ENCODE measurements at regions not wholly inside any gene's neighbourhood (a gene's known extent, or its start where the extent isn't known, plus 50 kb on each side); places are given as distances from the start of the nearest gene placed in this dataset.
"Not testable (repeated sequence)": the region's sequence is repeated elsewhere in the genome, so short reads cannot be mapped to it uniquely, and the experiment has no call there.

DNA sequence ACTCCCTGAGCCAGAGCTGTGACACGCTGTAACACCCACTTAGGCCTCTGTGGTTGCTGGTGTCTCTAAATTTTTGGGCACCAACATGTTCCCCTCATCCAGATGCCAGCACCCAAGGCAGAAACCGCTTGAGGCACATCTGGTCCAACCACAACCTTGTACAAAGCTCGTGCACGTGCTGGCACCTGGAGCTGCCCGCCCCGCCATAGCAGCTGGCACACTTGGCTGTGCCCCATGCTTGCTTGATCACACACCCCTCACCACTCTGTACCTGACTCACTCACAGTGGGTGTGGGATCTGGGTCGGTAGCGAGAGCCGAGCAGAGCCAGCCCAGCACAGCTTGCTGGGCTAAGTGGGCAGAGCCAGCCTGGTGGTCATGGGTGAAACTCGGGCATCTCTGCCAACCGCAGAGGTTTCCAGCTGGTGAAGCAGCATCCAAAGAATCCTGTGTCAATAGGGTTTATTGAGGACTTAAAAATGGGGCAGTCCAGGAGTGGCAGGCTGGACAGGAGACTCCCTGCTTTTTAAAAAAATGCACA is 1210.4 kb downstream of the TYW1 start:
- DNase-seq = no peak

DNA sequence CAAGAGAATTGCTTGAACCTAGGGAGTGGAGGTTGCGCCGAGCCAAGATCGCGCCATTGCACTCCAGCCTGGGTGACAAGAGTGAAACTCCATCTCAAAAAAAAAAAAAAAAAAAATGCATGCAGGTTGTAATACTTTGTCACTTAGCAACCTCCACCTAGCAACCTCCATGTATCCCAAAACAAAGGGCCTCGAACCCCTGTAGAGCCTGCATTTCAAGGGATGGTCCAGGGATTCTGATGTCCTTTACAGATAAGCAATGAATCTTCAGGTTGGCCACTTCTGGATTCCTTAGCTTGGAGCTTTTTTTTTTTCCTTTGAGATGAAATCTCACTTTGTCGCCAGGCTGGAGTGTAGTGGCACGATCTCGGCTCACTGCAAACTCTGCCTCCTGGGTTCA is 1211.0 kb downstream of the TYW1 start:
- DNase-seq = no peak

DNA sequence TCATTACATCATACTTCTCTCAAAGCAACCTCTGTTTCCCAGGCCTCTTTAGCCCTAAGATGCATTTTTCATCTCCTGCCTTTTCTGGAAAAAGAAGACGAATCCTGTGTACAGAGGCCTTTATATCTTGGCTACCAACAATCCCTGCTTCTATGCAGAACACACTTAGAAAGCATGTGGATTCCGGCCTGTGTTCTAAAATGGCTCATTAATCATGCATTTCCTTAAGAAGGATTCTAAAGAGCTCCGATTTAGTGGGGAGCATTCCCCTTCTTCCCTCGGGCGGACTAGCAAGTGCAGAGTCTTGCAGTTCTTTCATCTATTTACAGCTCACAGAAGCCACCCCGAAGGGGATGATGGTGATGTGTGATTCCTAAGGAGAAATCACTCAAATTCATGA is 1212.9 kb downstream of the TYW1 start:
- no peak for DNase-seq

DNA sequence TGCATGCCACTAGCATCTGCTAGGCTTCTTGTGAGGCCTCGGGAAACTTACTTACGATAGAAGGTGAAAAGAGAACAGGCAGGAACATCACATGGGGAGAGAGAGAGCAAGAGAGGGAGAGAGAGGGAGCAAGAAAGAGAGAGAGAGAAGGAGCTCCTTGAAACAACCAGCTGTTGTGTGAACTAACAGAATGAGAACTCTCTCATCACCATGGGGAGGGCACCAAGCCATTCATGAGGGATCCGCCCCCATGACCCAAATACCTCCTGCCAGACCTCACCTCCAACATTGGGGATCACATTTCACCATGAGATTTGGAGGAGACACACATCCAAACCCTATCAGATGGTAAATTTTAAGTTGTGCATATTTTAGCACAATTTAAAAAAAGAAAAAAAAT is 1217.2 kb downstream of the TYW1 start:
- no peak for DNase-seq

DNA sequence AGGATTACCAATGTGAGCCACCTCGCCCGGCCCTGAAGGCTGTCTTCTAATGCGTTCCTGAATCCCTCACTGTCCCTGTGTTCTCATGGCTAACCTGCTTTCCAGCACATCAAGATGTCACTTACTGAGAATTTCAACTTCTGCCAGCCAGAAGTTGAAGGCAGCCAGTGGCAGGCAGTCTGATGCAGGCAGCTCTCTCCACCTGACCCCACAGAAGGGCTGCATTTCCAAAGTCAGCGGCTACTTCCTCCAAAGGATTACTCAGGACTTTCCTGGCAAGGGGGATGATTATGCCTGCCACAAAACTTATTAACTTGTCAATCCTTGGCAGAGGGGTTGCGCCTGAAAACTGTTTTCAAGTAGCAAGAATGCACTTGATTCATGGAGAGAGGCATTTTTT is 1219.4 kb downstream of the TYW1 start:
- no peak for DNase-seq

DNA sequence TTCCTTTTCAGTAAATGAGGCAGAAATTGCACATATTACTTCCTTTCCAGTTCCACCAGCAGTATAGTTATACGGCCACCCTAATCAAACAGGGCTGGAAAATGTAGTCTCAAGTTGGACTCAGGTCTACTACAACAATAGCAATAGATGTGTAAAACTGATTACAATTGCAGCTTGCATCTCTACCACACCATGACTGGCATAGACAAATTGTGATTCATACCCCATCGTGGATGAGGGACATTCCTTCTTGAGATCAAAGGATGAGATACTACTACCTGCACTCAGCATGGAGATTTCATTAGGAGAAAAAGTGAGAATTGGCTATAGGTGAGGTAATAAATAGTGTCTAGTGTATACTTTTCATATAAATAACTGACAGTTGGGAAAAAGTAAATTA is 1220.8 kb downstream of the TYW1 start:
- DNase-seq = no peak

DNA sequence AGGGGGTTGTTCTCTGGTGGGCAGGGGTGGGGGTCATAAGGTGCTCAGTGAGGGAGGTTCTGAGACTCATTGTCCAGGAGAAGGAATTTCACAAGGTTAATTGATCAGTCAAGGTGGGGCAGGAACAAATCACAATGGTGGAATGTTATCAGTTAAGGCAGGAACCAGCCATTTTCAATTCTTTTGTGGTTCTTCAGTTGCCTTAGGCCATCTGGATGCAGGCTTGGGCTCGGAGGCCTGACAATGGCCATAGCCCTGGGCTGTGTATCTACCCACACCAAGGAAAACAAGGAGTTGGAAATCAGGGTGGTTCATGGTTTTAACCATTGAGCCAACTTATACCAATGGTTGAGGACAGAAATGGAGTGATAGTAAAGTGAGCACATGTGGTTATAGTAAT is 1221.8 kb downstream of the TYW1 start:
- DNase-seq = no peak

DNA sequence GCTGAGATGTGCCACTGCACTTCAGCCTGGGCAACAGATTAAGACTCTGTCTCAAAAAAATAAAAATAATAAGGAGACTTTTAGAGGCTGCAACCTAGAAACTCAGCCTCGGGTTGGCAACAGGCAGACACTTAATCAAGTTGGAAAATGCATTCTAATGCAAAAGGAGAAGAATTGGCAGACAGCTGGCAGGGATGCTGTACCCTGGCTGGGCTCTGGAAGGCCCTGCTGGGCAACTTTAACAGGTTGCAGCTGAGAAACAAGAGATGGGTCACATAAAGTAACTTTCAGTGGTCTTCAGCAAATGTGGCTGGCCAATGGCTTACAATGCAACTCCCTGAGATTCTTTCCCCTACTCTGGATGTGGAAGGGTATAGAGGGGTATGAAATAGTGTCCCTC is 1225.7 kb downstream of the TYW1 start:
- no peak for DNase-seq

DNA sequence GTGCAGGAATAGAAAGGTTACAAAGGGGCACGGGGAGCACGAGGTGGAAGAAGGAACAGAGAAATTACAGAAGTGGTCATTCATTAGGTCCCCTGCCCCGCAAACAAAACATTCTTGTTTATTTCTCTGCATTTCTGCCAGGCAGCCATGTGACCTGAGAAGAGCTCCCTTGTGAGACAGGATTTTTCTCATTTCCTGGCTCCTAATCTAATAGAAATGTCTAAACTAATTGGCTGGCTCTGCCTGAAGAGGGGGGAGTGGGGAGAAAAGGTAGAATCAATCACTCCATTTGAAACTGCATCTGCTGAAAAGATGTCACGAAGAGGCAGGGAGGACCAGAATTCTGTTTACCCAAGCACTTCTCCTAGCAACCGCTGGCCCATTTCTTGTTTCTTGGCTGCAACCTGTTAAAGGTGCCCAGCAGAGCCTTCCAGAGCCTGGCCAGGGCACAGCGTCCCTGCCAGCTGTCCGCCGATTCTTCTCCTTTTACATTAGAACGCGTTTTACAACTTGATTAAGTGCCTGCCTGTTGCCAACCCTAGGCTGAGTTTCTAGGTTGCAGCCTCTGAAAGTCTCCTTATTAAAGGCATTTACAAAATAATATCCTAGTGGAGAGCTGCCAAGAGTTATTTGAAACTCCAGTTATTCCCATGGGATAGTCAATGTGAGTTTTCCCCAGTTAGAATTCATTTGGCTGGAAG is 1227.6 kb downstream of the TYW1 start:
- DNase-seq = peak; percentile 89

DNA sequence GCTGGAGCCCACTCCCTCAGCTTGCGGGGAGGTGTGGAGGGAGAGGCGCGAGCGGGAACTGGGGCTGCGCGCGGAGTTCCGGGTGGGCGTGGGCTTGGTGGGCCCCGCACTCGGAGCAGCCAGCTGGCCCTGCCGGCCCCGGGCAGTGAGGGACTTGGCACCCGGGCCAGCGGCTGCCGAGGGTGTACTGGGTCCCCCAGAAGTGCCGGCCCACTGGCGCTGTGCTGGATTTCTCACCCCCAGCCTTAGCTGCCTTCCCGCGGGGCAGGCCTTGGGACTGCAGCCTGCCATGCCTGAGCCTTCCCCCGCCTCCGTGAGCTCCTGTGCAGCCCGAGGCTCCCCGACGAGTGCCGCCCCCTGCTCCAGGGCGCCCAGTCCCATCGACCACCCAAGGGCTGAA is 1234.4 kb downstream of the TYW1 start:
- not testable (repeated sequence) for DNase-seq

DNA sequence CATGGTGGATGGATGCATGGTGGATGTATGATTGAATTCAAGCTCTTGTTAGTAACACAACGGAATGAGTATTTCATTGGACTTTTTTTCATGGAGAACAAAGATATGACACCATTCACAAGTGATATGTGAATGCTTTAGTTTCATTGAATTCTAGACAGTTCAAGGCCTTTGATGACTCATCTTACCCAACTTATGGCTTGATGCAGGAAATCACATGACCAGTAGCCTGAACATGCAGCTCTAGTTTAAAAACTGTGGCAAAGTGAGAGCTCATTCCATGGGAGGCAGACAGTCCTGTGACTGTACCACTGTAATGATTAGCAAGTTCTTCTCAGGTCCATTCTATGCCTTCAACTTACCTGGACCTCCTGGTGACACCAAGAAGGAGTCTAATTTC is 1239.3 kb downstream of the TYW1 start:
- DNase-seq = no peak

DNA sequence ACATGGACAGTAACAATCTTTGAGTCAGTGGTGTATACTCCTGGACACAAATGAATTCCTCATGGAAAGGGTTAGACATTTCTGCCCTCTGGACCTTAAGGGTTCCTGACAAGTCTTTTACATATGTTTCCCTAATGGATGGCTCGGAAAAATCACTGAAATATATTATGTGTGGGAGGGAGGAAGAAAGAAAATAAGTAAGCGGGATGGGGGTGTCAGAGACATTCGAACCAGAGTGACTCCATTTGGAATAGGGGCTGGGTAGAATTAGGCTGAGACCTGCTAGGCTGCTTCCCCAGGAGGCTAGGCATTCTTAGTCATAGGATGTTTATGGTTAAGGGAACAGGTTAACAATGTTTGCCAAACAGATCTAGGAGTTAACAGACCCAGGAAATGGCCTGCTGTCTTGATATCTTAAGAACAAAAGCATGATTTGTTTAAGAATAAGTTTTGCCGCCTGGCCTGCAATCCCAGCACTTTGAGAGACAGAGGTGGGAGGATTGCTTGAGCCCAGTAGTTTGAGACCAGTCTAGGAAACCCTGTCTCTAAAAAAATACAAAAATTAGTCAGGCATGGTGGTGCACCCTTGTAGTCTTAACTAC is 1241.7 kb downstream of the TYW1 start:
- DNase-seq = no peak

DNA sequence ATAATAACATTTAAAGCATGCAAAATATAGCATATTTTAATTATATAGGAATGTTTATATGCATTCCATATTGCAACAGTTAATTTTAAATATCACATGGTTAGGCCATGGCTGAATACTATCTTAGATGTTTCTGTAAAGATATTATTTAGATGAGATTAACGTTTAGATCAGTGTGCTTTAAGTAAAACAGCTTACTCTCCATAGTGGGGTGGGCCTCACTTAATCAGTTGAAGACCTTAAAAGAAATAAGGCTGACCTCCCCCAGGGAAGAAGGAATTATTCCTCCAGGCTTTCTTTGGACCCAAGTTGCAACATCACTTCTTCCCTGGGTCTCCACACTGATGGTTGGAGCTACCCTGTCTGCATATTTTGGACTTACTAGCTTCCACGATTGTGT is 1246.5 kb downstream of the TYW1 start:
- DNase-seq = no peak

DNA sequence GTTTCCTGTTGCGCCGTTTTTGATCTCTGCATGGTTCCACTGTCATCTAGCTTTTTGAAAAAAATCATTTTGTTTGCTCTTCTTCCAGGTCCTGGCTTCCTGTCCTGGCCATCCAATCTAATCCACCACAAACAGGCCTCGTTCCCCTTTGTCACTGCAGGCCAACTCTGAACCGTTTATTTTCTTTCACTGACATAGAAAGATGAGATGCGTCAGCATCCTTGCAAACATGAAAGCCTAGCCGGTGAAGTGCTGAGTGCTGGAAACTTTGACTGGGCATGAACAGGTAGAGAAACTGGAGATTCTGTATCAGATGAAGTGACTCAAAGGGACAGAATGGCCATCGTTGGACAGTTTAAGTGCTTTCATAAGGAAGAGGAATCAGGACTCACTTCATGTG is 1247.8 kb downstream of the TYW1 start:
- no peak for DNase-seq

DNA sequence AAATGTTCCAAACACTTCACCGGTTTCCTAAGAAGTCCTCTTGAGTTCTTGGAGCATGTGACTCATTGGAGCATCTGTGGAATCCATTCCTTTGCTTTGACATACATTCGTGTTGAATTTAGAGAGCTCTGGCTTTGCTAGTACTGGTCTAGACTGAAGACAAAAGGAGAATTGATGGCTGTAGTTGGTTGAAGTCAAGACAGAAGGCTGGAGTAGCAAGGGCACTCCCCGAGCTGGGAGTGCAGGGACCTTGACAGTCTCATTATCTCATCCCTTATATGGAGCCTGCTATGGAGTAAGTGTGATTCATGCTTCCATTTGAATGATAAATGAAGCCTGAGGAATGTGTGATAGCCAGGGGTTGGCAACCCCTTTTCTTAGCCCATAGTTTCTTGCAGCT is 1249.1 kb downstream of the TYW1 start:
- DNase-seq = no peak

DNA sequence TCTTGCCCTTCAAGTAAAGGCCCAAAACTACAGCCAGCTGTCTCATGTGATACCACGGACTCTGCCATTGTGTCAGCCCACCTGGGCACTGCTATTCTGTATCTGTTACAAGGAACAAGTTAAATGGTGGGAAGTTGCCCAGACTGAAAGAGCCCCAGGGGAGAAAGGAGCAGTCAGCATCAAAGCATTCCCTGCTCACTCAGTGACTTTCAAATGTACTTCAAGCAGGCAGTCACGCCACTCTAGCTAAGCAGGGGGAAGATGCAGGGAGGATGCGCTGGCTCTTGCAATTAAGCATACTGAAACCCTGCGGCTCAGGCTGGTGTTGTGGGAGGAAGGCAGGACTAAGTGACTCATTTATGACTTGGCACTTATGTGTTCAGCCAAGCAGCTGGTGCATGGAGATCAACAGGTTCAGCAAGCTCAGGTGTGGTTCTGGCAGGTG is 1249.6 kb downstream of the TYW1 start:
- DNase-seq = peak; percentile 79

DNA sequence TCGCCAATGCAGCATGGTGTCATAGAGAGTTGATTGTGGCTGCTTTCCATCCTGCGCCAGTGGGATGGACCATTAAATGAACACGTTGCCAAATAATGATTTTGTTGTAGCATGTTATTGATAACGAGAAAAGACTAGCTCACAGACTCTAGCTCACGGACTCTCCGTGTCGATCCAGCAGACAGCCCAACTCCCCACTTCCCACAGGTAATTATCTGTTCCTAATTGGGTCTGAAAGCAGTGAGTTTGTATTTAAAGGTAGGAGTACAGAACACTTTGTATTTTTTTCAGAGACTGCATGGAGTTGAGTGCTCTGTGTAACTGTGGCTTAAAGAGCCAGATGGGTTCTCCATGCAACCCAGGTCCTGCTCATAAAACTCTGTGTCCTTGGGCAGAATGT is 1250.5 kb downstream of the TYW1 start:
- DNase-seq = no peak

DNA sequence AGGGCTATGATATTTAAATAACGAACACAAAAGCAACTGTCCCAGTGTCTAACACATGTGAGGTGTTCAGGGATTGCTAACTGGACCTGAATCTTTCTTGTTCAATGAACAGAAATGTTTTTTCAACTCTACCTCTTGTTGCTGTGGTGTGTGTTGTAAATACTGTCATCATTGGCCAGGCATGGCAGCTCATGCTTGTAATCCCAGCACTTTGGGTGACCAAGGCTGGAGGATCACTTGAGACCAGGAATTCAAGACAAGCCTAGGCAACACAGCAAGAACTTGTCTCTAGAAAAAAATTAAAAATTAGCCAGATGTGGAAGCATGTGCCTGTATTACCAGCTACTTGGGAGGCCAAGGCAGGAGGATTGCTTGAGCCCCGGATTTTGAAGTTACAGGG is 1250.9 kb downstream of the TYW1 start:
- no peak for DNase-seq

DNA sequence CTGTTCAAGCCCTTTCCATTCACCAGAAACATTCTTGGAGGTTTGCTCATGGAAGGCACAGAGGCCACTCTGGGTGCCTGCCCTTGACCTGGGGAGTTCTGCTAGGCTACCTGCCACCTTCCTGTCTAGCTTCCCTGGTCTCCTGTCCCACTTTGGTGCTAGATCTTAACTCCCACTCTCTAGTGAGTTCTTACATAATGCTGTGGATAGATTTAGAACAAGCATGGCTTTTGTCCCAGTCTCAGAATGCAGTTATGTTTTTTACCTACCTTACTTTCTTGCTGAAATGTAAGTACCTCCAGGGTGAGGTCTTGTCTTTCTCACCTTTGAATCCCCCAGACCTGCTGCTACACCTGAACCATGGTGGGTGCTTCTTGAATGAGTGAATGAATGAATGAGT is 1252.3 kb downstream of the TYW1 start:
- DNase-seq = no peak

DNA sequence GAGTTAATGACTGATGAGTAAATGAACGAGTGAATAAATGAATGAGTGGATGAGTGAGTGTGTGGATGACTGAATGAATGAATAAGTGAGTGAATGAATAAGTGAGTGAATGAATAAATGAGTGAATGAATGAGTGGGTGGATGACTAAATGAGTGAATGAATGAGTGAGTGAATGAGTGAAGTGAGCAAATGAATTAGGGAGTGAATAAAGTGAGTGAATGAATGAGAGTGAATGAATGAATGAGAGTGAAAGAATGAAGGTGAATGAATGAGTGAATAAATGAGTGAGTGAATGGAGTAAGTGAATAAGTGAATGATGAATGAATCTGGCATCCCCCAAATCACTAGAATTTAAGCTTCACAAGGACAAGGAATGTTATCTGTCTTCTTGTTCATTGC is 1253.0 kb downstream of the TYW1 start:
- no peak for DNase-seq

DNA sequence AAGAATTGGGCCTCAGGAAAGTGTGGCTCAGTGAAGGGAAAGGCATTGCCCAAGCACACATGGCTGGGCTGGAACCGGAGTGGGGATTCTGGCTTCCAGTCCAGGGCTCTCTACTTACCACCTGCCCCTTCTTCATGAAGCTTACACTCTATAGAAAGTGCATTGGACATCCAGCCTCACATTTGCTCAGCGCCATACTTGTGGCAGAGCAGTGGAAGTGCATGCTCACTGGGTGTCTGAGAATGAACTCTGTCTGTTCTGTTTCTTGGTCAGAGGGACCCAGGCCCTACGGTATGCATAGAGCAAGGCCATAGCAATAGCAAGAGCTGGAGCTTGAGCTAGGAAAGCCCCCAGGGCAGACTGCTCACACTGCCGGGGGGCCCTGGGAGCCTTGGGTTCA is 1253.5 kb downstream of the TYW1 start:
- no peak for DNase-seq

DNA sequence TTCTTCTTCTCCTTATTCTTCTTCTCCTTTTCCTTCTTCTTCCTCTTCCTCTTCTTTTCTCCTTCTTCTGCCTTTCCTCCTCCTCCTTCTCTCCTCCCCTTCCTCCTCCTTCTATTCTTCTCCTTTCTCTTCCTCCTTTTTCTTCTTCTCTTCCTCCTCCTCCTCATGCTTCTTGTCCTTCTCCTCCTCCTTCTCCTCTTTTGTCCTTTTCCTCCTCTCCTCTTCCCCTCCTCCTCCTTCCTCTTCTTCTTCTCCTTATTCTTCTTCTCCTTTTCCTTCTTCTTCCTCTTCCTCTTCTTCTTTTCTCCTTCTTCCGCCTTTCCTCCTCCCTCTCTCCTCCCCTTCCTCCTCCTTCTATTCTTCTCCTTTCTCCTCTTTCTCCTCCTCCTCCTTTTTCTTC is 1258.2 kb downstream of the TYW1 start:
- DNase-seq = not testable (repeated sequence)

DNA sequence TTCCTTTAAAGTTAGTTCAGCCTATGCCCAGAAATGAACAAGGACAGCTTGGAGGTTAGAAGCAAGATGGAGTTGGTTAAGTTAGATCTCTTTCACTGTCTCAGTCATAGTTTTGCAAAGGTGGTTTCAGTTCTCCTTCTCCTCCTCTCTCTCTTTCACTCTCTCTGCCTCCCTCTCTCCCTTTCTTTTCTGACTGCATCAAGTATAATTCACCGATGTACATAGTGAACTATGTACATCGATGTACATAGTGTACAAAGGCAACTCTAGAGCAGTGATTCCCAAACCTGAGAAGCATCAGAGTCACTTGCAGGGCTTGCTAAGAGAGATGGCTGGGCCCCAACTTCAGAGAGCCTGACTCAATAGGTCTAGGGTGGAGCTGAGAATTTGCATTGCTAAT is 1259.7 kb downstream of the TYW1 start:
- no peak for DNase-seq

DNA sequence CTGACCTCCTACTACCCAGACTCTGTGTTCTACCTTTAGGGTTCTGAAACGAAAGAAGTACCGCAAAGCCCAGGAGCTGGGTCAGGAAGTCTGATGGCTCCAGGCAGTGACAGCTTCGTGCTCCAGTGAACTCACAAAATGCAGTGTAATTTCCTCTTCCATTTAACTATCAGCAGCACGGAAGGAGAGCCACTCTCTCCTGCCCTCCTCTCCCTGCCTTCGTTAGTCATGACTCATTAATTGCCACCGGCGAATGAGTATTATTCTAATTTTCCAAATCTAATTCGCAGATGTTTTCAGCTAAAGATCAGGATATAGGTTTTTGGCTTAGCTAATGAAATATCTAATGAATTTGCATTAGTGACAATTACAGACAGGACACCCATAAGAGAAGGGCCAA is 1262.0 kb downstream of the TYW1 start:
- DNase-seq = no peak

DNA sequence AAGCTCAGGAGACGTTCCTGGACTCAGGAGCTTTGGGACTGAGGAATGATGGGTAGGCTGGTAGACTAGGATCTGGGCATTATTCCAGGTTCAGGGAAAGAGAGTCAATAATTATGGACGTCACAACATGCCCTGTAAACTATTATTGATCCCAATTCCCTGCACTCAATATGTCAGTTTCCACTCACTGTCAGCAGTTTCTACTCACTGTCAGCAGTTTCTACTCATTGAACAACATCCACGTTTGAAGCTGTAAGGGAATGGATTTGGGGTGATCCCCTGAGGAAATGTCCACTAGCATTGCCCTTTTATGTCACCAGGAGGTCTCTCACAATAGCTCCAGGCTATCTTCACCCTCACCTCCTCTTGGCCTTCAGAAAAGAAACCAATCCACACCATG is 1268.6 kb downstream of the TYW1 start:
- DNase-seq = no peak

All from NCI-H2171 (cell line).